ENCODE measurements at regions not wholly inside any gene's neighbourhood (a gene's known extent, or its start where the extent isn't known, plus 50 kb on each side); places are given as distances from the start of the nearest gene placed in this dataset.

DNA sequence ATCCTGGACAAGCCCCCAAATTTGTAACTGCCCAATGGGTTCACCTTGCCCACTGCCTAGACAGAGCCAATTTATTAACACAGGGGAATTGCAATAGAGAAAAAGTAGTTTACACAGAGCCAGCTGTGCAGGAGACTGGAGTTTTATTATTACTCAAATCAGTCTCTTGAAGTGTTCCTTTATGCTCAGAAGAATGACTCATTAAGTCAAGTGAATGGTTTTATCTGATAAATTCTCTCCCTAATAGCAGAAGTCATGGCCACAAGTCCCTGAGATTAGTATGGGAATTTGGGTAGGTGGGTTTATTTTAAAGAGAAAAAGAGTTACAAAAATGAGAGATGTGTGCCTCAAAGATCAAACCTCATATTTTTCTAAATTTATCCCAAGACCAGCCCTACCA, 122.8 kb upstream of the NUDT4 start:
- no peak for DNase-seq

- DNase-seq = no peak
Measured at GRCh38 chr12:93256256-93256969, 121.3 kb upstream of the NUDT4 start.

GRCh38 chr12:93261505-93262094, 116.1 kb upstream of the NUDT4 start:
- no peak for DNase-seq

- DNase-seq = no peak
Measured at GRCh38 chr12:93272997-93273396, 104.7 kb upstream of the NUDT4 start.

DNA sequence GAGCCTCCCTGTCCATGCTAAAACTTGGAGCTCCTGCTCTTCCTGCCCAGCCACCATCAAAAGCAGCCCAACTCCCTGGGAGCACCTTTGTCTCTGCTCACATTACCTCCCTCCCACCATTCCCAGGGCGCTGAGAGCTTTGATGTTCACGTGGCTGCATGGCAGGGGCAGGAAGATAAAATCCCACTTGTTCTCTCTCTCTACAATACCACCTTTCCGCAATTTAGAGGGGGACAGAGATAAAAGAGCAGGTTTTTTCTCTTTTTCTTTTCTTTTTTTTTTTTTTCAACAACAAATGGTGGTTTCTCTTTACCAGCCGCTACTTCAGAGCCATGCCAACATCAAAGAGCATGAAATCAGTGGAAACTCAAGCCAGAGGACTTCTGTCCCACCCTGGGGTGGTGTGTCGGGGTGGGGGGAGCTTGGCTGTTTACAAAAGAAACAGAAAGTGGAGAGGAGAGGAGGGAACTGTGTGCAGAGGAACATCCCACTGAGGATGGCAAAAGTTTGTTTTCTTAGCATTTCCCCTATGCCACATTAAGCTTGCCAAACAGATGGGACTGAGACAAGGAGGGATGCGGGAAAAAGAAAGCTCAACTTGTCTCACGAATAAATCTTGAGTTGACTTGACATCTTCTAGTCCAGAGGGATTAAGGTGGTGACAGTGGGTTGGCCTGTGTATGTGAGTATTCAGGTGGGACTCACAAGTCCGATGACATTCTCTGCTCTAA, 103.7 kb upstream of the NUDT4 start:
- no peak for DNase-seq

DNA sequence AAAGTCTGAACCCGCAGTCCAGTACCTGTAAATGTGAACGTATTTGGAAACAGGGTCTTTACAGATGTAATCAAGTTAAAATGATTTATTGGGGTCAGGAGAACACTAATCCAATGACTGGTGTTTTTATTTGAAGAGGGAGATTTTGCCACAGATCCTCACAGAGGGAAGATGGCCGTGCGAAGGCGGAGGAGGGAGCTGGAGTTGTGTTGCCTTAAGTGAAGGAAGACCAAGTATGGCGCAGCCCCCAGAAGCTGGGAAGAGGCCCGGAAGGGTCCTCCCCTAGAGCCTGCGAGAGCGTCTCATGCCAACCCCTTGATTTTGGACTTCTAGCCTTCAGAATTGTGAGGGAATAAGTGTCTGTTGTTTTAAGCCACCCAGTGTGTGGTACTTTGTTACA, 102.8 kb upstream of the NUDT4 start:
- DNase-seq = no peak

GRCh38 chr12:93275589-93275988, 102.1 kb upstream of the NUDT4 start:
- DNase-seq = no peak

GRCh38 chr12:93279565-93280412, 97.9 kb upstream of the NUDT4 start:
- no peak for DNase-seq

GRCh38 chr12:93287149-93287548, 90.6 kb upstream of the NUDT4 start:
- DNase-seq = no peak

GRCh38 chr12:93288626-93289025, 89.1 kb upstream of the NUDT4 start:
- DNase-seq = no peak

DNA sequence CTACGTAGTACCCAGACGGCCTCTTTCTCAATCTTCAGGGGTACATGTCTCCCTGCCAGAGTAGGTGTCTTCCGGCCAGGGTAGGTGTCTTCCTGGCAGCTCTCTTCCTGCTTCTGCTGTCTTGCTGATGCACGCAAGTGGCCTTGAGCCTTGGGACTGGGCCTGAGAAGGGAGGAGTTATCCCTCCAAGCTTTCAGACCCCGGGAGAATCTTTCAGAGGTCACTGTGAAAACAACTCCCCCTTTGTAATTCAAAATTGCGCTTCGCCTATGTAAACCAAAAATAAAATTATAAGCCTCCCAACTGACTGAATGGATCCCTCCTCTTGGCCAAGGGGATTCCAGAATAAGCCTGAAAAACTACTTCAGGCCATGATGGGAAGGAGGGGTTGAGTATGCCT, 87.3 kb upstream of the NUDT4 start:
- DNase-seq = no peak

DNA sequence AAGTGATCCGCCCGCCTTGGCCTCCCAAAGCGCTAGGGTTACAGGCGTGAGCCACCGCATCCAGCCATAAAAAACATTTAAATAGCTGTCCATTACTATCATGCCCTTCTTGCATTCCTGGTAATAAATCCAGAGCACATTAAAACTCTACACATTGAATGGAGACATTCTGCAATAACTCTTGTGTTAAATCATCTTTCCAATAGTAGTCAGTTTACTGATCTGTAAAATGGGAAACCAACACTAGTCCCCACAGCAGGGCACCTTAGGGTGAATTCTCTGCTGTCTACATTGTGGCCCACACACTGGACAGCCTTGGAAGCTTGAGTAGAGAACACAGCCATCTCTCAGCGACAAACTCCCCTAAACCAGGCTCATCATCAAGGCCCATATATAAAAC, 85.5 kb upstream of the NUDT4 start:
- no peak for DNase-seq

DNA sequence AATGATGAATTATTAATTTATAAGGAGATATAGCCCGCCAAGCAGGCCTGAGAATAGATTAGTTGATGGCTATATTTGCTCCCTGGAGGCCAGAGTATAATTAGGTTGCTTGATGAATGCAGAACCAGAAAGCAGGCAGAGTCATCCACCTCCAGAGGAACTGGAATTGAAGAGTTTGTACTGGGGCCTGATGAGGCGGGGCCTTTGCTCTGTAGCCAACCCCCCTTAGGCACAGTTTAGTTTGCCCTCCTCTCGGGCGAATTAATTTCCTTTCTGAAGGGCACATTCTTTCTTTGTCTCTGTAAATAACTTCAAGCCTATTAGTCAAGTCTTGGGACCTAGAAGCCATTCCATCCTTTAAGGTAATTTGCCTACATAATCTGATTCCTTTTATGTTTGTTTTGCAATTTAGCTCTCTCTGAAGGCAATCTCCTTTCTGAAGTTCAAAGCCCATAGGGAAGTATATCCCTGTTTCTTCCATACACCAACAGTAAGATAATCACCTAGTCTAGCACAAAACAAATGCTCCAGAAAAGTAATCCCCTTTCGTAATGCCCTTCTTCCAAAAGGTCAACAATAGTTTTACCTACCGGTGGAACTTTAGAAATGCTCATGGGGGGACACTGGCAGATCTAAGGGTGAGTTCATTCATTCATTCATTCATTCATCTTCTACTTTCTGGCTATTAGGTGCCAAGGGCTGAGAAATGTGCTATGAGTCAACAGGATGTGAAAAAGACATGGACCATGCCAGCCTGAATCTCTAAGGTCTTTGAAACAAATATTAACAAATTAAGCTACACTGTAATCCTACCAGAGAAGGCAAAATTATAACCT, 84.8 kb upstream of the NUDT4 start:
- no peak for DNase-seq

DNA sequence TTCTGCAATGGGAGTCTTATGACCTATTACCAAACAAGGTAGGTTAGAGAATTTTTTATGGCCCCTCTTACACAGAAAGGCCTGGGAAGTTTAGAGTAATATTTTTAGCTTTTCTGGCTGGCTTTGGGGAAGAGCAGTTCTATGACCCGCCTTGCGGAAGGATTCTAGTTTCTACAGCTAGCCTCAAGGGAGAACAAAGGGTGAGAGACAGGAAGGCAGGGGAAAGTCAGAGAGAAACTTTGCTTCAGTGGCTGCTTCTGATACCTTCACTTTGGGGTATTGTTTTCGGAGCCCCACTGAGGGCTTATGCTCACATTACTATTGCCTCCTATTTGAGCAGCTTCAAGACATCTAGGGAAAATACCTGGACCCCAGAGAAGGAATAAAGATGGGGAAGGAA, 80.7 kb upstream of the NUDT4 start:
- DNase-seq = no peak

GRCh38 chr12:93297536-93297935, 80.2 kb upstream of the NUDT4 start:
- no peak for DNase-seq

DNA sequence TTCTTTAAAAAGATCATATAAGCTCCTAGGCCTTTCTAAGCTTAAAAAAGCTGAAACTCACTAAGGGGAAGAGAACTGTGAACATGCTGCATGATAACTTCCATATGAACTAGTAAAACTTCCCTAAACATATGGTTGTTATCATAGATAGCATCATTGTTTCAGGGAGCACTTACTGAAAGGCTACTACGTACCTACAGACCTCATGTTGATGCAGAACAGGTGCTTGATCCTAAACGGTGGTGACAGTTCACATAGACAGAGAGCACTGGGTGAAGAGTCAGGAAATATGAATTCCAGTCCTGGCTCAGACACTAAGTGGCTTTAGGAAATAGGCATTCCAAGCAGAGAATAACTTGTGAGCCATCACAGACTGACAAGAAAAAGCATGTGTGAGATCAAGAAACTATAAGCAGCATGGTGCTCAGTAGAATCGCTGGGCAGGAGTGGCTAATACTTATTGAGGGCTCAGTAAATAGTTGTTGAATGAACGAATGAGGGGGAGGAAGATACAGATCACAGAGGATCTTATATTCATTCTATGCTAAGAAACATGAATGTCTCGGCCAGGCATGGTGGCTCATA, 78.4 kb upstream of the NUDT4 start:
- no peak for DNase-seq

DNA sequence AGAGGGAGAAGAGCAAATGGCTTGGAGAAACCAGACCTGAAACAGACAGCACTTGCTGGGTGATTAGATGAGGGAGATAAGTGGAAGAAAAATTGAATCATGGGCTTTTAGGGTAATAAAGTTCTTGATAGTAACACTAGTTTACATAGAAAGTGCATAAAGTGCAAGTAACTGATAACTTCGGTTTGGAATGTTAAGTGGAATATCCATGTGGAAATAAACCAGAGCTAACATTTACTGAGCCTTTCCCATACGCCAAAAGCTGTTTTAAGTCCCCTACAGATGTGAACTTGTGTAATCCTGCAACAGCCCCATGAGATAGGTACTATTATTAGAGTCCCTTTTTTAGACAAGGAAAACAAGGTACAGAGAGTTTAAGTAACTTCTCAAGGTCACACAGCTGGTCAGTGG, 77.1 kb upstream of the NUDT4 start:
- no peak for DNase-seq

DNA sequence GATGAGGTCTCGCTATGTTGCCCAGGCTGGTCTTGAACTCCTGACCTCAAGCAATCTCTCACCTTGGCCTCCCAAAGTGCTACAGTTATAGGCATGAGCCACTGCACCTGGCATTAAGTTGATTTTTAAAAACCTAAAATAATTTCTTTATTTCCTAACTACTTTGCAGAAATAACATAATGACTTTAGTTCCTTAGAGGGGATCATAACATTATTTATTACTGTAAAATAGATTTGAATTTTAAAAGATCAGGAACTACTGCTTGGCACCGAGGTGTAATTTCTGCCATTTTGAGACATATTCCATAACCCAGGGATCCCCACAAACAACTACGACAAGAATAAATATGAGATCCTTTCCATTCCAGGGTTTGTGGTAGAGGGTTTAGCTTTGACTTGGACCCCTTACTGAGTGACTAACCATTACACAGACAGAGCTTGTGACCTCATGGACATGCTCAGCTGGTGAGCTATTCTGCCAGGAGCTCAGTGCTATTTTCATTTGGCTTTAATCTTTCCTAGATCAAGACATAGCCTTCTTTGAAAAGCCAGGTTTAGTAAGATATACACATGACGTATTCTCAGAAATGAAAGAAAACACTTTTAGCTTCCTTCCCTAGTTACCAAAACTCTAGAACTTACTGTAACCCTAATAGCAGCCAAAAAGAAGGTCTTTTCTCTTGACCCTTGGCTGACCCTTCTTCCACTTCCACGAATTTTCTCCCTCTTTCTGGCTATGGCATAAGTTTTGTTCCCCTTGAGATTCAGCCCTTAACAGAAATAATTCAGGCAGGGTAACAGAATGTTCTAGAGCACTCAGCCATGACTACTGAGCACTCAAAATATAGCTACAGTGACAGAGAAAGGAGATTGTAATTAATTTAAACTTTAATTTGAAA, 75.1 kb upstream of the NUDT4 start:
- DNase-seq = no peak

DNA sequence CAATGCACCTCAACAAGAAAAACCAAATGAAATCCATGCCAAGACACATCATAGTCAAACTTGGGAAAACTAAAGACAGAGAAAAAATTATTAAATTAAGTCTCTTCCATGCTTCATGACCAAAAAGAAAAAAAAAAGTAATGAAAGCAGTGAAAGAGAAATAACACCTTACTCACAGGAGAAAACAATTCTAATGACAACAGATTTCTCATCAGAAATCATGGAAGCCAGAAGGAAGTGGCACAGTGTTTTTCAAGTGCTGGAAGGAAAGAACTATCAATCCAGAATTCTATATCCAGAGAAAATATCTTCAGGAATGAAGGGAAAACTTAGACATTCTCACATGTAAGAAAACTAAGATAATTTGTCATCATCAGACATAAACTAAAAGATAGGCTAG, 71.1 kb upstream of the NUDT4 start:
- DNase-seq = no peak

DNA sequence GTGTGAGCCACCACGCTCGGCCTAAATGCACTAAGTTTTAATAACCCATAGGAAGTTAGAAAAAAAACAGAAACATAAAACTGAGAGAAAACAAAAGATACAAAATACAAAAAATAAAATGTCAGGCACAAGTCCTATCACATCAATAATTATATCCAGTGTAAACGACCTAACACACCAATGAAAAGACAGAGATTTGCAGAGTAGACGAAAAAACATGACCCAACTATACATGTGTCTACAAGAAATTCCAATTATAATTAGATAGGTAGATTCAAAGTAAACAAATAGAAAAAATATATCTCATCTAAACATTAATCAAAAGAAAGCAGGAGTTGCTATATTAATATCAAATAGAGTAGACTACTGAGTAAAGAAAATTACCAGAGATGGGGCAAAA, 69.4 kb upstream of the NUDT4 start:
- DNase-seq = no peak

- DNase-seq = no peak
Measured at GRCh38 chr12:93311827-93312226, 65.9 kb upstream of the NUDT4 start.
